Fibroblast of peridontal ligament (primary cell): ENCODE measurements at regions not wholly inside any gene's neighbourhood (a gene's known extent, or its start where the extent isn't known, plus 50 kb on each side); places are given as distances from the start of the nearest gene placed in this dataset.
A peak's percentile ranks its signal among the peaks of the same experiment; 100 is the strongest.

Source experiments
- DNase-seq: peaks from one replicate; pipeline ENCODE4 v3.0.0-alpha.2; 2010; ENCODE audit errors: extremely low read depth

DNA sequence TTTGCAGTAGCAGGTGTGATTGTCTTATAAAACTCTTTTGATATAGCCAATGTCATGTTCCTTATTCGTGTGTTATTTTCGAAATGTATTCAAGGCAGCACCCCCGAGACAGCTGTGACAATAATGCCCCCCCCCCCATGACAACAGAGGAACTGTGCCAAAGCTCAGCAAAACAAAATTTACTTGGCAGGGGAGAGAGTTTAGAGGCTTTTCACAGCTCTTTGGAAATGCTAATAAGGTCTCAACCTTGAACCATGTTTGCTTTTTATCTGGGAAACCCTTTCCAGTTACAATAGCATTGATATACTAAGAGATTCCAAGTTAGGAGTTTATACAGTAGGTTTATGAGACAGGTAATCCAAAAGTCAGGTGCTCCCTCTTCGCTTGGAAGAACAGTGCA, 56.4 kb upstream of the USP44 start:
- no peak for DNase-seq

DNA sequence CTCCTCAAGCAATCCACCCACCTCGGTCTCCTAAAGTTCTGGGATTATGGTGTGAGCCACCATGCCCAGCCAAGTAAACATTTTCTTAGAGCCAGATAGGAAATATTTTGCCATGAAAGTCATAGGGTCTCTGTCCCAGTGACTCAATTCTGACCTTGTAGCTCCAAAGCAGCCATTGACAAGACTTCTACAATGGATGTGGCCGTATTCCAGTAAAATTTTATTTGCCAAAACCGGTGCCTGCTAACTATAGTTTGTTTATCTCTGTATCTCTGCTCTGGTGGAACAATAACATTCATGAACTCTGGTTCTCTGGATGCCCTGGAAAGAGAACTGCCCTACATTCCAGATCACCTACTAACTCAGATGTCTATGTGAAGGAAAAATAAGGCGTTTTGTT, 54.6 kb upstream of the USP44 start:
- peak; percentile 33 for DNase-seq

DNA sequence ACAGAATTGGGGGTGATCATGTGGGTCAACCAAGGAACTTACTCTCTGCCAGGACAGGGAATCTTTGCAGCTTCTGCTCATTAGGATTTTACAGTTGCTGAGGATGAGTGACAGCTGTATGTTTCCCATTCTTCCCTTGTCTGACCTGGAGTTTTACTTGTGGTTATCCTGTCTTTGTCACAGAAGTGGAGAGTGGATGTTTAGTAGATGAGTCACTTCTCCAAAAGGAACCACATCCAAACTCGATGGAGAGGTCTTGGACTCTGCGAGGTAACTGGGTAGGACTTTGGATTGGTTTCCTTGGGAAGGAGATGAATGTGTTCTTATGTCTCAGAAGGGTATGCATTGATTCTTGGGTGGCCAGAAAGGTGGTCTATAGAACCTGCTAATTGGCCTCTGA, 53.8 kb upstream of the USP44 start:
- DNase-seq = peak; percentile 38

DNA sequence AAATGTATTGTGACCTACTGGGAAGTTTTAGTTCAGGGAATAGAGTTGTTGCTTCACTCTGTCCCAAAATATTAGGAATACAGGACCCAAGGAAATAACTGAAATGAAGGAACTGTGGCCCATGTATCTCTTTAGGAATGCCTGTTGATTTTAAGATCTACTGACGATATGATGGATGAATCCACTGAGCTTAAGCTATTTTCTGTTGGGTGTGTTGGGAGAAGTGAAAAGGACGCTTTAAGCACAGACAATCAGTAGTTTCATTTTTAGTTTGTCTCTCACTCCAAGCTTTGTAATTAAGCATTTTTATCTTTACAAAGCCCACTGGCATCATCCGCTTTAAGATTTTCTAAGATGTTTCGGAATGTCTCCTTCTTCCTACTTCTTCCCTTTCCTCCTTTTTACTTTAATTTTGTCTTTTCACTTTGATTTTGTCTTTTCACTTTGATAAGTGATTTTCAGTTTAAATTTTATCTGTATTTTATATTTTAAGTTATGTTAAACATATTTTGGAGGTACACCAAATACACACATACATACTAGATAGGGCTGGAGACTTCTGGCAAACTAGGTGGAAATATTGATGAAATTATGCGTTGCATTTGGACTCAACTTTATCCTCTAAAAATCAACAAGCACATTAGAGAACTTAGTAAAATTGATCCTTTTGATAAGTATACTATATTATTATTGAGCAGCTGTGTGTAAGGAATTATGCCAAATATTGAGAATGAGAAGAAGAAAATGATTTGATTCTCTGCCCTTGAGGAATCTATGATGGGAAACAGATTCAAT, 52.3 kb upstream of the USP44 start:
- no peak for DNase-seq

DNA sequence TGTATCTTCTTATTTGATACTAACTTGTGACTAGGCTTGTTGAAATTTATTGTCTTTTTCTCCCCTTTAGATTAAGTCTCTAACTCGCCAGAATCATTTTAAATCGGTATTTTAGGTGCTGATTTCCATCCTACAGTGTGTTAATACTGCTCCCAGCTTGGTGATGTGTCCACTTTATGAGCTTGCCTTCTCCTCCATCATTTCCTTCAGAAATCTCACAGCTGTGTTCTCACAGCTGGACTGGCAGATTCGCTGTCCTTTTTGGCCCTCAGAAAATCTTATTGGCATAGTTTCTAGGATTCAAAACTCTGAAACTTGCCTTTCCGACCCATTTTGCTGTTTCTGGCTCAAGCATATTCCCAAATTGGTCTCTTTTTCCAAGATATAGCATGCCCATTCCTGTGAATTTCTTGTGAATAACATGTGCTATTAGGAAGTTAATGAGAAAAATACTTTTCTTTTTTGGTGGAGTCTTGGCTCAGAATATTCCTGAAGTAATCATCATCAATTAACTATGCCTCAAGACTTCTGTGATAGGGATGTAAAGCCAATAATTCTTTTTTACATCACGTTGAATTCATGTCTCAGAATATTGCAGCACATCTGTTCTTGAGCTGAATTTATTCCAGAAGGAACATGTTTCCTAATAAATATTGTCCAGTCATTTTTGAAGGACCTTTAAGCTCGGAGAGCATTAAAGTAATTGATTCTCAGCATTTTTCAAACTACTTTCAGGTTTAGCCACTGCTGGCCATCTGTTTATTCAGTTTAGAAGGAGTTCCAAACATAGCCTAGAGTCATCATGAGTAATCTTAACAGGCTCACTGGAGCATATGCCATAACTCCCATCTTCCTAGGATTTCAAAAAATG, 50.0 kb upstream of the USP44 start:
- DNase-seq = peak; percentile 73
